HepG2 (cell line): ENCODE measurements at regions not wholly inside any gene's neighbourhood (a gene's known extent, or its start where the extent isn't known, plus 50 kb on each side); places are given as distances from the start of the nearest gene placed in this dataset.

Source experiments
- MXI1 ChIP-seq: IDR thresholded peaks from 3 replicates; pipeline ENCODE4 v1.6.1; 2012; ENCODE audit warnings: low read depth, low read length, inconsistent platforms, borderline replicate concordance
- NONO ChIP-seq, 2 experiments: fragments of 450-650 bp in 1 of 2; sonication (generic) in 1 of 2; formaldehyde crosslinking in 1 of 2; IDR thresholded peaks in 1 of 2; conservative IDR thresholded peaks in 1 of 2; 2 replicates each; pipeline versions ENCODE4 v1.6.1 to v1.8.0; 2017 to 2022; ENCODE audit warnings: mild to moderate bottlenecking in 1 of 2, missing genetic modification reagents in 1 of 2, moderate library complexity in 1 of 2
- TF ChIP-seq, protein P1 (sequence below): sonication (generic); formaldehyde crosslinking; IDR thresholded peaks from 2 replicates; pipeline ENCODE4 v1.4.0; 2020; ENCODE audit warnings: missing genetic modification reagents

DNA sequence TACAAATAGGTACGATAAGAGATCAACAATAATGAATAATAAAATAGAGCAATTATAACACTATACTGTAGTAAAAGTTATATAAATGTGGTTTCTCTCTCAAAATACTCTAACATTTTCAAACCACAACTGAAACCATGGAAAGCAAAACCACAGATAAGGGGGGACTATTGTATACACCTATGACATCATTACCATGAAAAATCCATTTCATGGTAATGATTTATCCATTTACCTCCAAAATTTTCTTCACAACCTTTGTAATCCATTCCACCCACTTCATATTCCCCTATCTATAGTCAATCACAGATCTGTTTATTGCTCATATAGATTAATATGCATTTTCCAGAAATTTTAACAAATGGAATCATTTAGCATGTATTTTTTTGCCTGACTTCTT is 163.9 kb upstream of the G2E3 start:
- TF ChIP-seq NONO (IDR thresholded peaks at IDR 0.05) (no peak), NONO (CRISPR knock-in tag; conservative IDR thresholded peaks at IDR 0.05) (no peak), MXI1 (no peak)
- TF ChIP-seq, protein P1, sequence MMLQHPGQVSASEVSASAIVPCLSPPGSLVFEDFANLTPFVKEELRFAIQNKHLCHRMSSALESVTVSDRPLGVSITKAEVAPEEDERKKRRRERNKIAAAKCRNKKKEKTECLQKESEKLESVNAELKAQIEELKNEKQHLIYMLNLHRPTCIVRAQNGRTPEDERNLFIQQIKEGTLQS (CRISPR knock-in tag) = no peak
